PC-3 (cell line): ENCODE measurements at regions not wholly inside any gene's neighbourhood (a gene's known extent, or its start where the extent isn't known, plus 50 kb on each side); places are given as distances from the start of the nearest gene placed in this dataset.

Source experiments
- ATAC-seq: fragments of 200-7000 bp; cut with Tn5 transposase; 2 replicates; pipeline ENCODE4 v1.9.1; 2020; ENCODE audit warnings: mild to moderate bottlenecking, moderate library complexity
- BruUV-seq: library from RNA; stranded (reverse); fragments of 400-500 nt; replicated peaks from 2 replicates; lab custom pipeline; 2021; lab: Mats Ljungman, UMichigan
- CTCF ChIA-PET: fragments of 300-600 bp; sonication (Branson Sonifier 250); formaldehyde crosslinking; loops from one replicate; lab custom pipeline; 2022; ENCODE audit warnings: antibody characterized with exemption; lab: Charles Lee
- POLR2A ChIA-PET: fragments of 300-600 bp; sonication (Branson Sonifier 250); formaldehyde crosslinking; loops from one replicate; lab custom pipeline; 2022; ENCODE audit warnings: antibody characterized with exemption; ENCODE audit not compliant: unreplicated experiment; lab: Charles Lee
- DNase-seq: peaks from one replicate; pipeline ENCODE4 v3.0.0-alpha.2; 2015
- H2AFZ ChIP-seq: fragments of 300-600 bp; sonication (generic); 2 replicates; pipeline ENCODE4 v1.6.0; 2016; ENCODE audit warnings: antibody characterized with exemption, low read length
- H3F3A ChIP-seq: fragments of 300-600 bp; sonication (generic); one replicate; pipeline ENCODE4 v1.6.0; 2017; ENCODE audit warnings: antibody characterized with exemption, low read length, control low read depth, mild to moderate bottlenecking; ENCODE audit not compliant: unreplicated experiment
- H3K27ac ChIP-seq: fragments of 300-600 bp; sonication (generic); 2 replicates; pipeline ENCODE4 v1.5.1; 2016; ENCODE audit warnings: mild to moderate bottlenecking, low read length
- H3K27me3 ChIP-seq: fragments of 300-600 bp; sonication (generic); 2 replicates; pipeline ENCODE4 v1.6.1; 2016; ENCODE audit warnings: low read length, mixed read lengths
- H3K36me3 ChIP-seq: fragments of 300-600 bp; sonication (generic); 2 replicates; pipeline ENCODE4 v1.6.1; 2016; ENCODE audit warnings: low read depth, mixed run types, low read length, mixed read lengths
- H3K4me1 ChIP-seq: fragments of 300-600 bp; sonication (generic); 2 replicates; pipeline ENCODE4 v1.5.1; 2016; ENCODE audit warnings: low read length; ENCODE audit not compliant: insufficient read depth
- H3K4me2 ChIP-seq: fragments of 300-600 bp; sonication (generic); 2 replicates; pipeline ENCODE4 v1.6.0; 2016; ENCODE audit warnings: low read length
- H3K4me3 ChIP-seq: fragments of 300-600 bp; sonication (generic); 2 replicates; pipeline ENCODE4 v1.5.1; 2016; ENCODE audit warnings: mild to moderate bottlenecking, low read length, mixed read lengths
- H3K79me2 ChIP-seq: fragments of 300-600 bp; sonication (generic); 2 replicates; pipeline ENCODE4 v1.6.1; 2017; ENCODE audit warnings: low read length, mixed read lengths
- H3K9ac ChIP-seq: fragments of 300-600 bp; sonication (generic); 2 replicates; pipeline ENCODE4 v1.6.0; 2016; ENCODE audit warnings: mild to moderate bottlenecking, low read length
- H3K9me2 ChIP-seq: fragments of 300-600 bp; sonication (generic); replicated peaks from 2 replicates; pipeline ENCODE4 v1.6.1; 2016; ENCODE audit warnings: mixed run types, low read length, mixed read lengths
- H3K9me3 ChIP-seq: fragments of 300-600 bp; sonication (generic); 2 replicates; pipeline ENCODE4 v1.6.1; 2016; ENCODE audit warnings: low read length, mixed read lengths
- H4K20me1 ChIP-seq: fragments of 300-600 bp; sonication (generic); 2 replicates; pipeline ENCODE4 v1.6.1; 2016; ENCODE audit warnings: low read length, mixed read lengths
- EZH2 ChIP-seq: fragments of 300-600 bp; sonication (generic); IDR thresholded peaks from one replicate; pipeline ENCODE4 v1.6.1; 2017; ENCODE audit warnings: antibody characterized with exemption, mild to moderate bottlenecking, low read length; ENCODE audit not compliant: unreplicated experiment
- EZH2phosphoT487 ChIP-seq: fragments of 300-600 bp; sonication (generic); IDR thresholded peaks from 2 replicates; pipeline ENCODE4 v1.6.1; 2018; ENCODE audit warnings: mild to moderate bottlenecking, antibody characterized with exemption, low read length, borderline replicate concordance
- intact Hi-C: fragments of 100-400 bp; cut with micrococcal nuclease; formaldehyde crosslinking; loops from 2 replicates; pipeline ENCODE4 v1.9.0; 2023
- TF ChIP-seq, protein P1 (sequence below): fragments of 300-600 bp; sonication (generic); conservative IDR thresholded peaks from 2 replicates; pipeline ENCODE4 v1.5.1; 2017; ENCODE audit warnings: antibody characterized with exemption, low read depth, mild to moderate bottlenecking, low read length

GRCh38 chr18:67261931-67262552, 254.5 kb downstream of the DSEL start:
- H3K36me3 ChIP-seq: no peaks in the 10 kb centered on the region
- no peaks in the 10 kb centered on the region for H3K9me3 ChIP-seq
- H3K79me2 ChIP-seq: no peaks in the 10 kb centered on the region
- H3K4me3 ChIP-seq: no peak overlapping the region
- H3K4me1 ChIP-seq: peaks cover 27% of the 10 kb centered on the region
- peaks cover 7% of the 10 kb centered on the region for H3F3A ChIP-seq
- no peak overlapping the region for H3K4me2 ChIP-seq
- no peaks in the 10 kb centered on the region for H4K20me1 ChIP-seq
- no peaks in the 10 kb centered on the region for H3K27me3 ChIP-seq
- H3K9ac ChIP-seq: no peak overlapping the region
- ATAC-seq (no peak), DNase-seq (no peak)
- intact Hi-C loops: no loop called here
- no TSS peak for BruUV-seq
- H3K9me2 ChIP-seq: no peaks in the 10 kb centered on the region
- POLR2A ChIA-PET: no interaction called here
- no peak overlapping the region for H2AFZ ChIP-seq
- TF ChIP-seq, protein P1, sequence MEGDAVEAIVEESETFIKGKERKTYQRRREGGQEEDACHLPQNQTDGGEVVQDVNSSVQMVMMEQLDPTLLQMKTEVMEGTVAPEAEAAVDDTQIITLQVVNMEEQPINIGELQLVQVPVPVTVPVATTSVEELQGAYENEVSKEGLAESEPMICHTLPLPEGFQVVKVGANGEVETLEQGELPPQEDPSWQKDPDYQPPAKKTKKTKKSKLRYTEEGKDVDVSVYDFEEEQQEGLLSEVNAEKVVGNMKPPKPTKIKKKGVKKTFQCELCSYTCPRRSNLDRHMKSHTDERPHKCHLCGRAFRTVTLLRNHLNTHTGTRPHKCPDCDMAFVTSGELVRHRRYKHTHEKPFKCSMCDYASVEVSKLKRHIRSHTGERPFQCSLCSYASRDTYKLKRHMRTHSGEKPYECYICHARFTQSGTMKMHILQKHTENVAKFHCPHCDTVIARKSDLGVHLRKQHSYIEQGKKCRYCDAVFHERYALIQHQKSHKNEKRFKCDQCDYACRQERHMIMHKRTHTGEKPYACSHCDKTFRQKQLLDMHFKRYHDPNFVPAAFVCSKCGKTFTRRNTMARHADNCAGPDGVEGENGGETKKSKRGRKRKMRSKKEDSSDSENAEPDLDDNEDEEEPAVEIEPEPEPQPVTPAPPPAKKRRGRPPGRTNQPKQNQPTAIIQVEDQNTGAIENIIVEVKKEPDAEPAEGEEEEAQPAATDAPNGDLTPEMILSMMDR: no peak
- TF ChIP-seq EZH2phosphoT487 (no peak), EZH2 (no peak)
- CTCF ChIA-PET: interaction anchor here (0.6 kb wide), 1 partner anchor 583 kb away, joined by 3 read pairs; no protein-coding TSS in a partner anchor
- H3K27ac ChIP-seq: no peak overlapping the region

- Histone ChIP-seq H4K20me1 (no peaks in the 10 kb centered on the region), H3K4me1 (peaks cover 15% of the 10 kb centered on the region), H3K27me3 (no peaks in the 10 kb centered on the region), H3K9ac (no peak overlapping the region), H3K4me2 (no peak overlapping the region), H2AFZ (no peak overlapping the region), H3K27ac (no peak overlapping the region), H3F3A (peaks cover 2% of the 10 kb centered on the region), H3K4me3 (no peak overlapping the region), H3K79me2 (no peaks in the 10 kb centered on the region), H3K36me3 (no peaks in the 10 kb centered on the region), H3K9me3 (no peaks in the 10 kb centered on the region), H3K9me2 (no peaks in the 10 kb centered on the region)
- DNase-seq (no peak), ATAC-seq (no peak)
- BruUV-seq: no TSS peak
- POLR2A ChIA-PET: no interaction called here
- TF ChIP-seq, protein P1: no peak
- TF ChIP-seq EZH2phosphoT487: no peak
- no peak for TF ChIP-seq EZH2
- CTCF ChIA-PET: no interaction called here
- intact Hi-C loops: no loop called here
Measured at GRCh38 chr18:67260841-67261240, 255.7 kb downstream of the DSEL start.

DNA sequence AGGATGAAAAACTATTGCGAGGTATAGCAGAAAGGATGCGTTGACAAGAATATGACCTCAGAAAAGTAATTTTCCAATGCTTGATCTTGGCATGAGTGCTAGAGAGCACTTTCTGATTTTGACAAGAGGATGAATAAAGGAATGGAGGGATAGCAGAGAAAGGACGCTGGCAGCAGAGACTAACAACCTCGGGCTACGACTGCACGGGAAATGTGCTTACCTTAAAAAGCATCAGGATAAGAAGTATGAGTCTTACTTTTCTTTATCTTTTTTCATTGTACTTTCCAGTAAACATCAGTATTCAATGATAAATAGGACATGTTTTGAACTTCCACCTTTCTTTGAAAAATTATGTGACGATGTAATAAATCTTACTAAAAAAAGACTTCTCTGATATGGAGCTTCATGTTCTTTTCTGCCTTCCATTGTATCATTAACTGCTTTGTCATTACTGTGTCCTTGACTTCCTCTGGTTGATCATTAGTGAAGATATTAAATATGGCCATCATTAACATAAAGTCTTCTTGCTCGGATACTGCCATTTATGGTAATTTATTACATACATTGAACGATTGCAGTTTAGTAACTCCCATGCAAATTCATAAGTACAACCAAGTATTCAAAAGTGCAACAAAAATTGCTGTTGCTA, 265.6 kb downstream of the DSEL start:
- no peaks in the 10 kb centered on the region for H3K4me1 ChIP-seq
- H3K79me2 ChIP-seq: no peaks in the 10 kb centered on the region
- no peak for TF ChIP-seq EZH2phosphoT487
- TF ChIP-seq, protein P1: no peak
- TF ChIP-seq EZH2: no peak
- no peak for DNase-seq
- ChIA-PET POLR2A (no interaction called here), CTCF (no interaction called here)
- H3K4me3 ChIP-seq: no peak overlapping the region
- no TSS peak for BruUV-seq
- H3K4me2 ChIP-seq: no peak overlapping the region
- no peaks in the 10 kb centered on the region for H3K27me3 ChIP-seq
- H3K9ac ChIP-seq: no peak overlapping the region
- H3K27ac ChIP-seq: no peak overlapping the region
- H3F3A ChIP-seq: no peaks in the 10 kb centered on the region
- no peaks in the 10 kb centered on the region for H3K36me3 ChIP-seq
- intact Hi-C loops: no loop called here
- H3K9me2 ChIP-seq: no peaks in the 10 kb centered on the region
- ATAC-seq: no peak
- no peak overlapping the region for H2AFZ ChIP-seq
- no peaks in the 10 kb centered on the region for H3K9me3 ChIP-seq
- no peaks in the 10 kb centered on the region for H4K20me1 ChIP-seq
